Renal cortex interstitium (tissue), 11 donors: ENCODE measurements at regions not wholly inside any gene's neighbourhood (a gene's known extent, or its start where the extent isn't known, plus 50 kb on each side); places are given as distances from the start of the nearest gene placed in this dataset.
"Not testable (repeated sequence)": the region's sequence is repeated elsewhere in the genome, so short reads cannot be mapped to it uniquely, and the experiment has no call there.

Experiments
- DNase-seq, 11 donors: peaks; one replicate each; pipeline ENCODE4 v3.0.0-alpha.2; 2013; ENCODE audit warnings: low read depth in 9 of 11, low spot score in 4 of 11; ENCODE audit errors: extremely low read depth in 1 of 11

DNA sequence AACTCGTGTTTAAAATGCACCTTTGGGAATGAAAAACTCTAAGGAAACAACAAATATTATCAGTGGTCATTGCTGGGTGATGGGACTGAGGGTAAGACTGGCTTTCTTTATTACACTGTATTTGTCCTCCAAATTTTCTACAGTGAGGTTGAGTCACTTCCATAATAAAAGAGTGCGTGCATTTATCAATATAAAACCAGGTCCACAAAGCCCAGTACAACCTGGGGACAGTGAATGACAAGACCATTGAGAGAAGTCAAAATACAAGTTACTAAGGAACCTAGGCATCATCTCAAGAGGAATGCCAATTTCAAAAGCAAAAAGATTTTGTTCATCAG lies 76.4 kb downstream of the MAGED4 start:
- no peak for DNase-seq

DNA sequence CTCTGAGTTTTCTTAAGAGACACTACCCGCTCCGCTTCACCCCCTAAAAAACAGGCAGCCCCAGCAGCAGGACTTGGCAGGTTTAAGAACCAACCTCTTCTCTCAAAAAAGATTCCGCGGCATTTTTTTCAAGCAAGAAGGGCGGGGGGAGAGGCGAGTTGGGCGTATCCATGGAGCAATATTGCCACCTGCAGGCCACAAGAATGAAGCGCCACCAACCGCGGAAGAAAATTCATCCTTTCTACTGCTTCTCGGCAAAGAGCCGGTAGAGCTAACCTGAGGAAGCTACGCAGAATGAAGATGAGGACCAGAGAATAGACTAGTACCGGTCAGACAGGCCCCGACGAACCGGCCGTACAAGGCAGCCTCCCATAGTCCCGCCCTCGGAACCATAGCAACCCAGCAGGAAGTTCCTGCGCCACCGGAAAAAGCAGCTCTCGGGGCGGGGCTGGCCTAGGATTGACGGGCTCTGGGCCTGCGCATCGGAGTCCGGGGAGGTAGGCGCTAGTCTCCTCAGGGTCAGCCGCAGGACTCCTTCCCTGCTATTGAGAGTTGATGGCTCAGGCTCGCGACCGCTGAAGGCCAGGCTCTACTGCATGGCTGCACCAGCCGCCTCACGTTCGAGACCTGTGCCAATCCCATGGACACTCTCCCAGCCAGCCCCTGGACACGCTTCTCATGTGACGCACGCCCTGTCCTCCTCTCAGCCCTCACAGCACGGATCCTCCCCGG lies 76.9 kb downstream of the MAGED4 start:
- peak; percentile 60 to 91 (median 84) for DNase-seq

DNA sequence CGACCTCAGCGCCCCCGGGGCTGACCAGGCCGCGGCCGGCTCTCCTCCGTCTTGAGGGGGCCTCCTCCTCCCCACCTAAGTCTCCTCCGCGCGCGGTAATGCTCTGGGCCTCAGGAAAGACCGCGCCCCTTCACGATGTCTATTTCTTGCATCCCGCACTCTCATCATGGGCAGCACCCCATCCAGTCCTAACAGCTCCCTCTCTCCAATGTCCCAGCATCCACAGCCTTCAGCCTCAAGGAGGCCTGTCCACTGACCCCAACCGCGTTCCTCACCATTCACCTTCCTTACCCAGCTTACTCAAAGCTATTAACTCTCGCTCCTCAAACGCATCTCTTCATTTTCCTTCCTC lies 77.5 kb downstream of the MAGED4 start:
- no peak for DNase-seq

DNA sequence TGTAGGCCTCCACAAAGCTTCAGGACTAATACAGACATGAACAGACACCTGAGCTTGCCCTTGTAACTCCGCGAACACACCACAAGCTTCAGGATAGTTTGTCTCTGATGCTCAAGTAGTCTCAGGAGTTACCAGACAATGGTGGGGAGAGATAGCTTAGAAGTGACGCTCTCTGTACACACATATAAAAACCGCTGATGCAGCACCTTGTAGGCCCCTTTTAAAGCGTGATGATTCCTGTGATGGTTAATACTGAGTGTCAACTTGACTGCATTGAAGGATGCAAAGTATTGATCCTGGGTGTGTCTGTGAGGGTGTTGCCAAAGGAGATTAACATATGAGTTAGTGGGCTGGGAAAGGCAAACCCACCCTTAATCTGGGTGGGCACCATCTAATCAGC lies 78.7 kb downstream of the MAGED4 start:
- no peak for DNase-seq

DNA sequence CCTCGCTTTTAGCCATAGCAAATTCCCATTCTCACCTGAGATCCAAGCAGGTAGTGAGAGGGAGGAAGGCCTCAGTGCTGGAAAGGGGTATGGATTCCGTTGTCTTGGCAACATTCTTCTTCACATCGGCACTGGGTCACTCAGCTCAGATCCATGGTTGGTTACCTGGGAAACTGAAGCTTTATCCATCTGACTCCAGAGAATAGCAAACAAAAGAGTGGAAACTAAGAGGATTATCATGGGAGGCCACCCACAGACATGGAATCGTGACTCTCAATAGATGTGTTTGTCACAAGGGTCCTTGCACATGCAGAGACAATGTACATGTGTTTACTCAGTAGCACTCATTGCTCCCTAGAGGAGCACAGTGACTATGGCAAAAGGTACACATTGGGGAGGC lies 81.0 kb downstream of the MAGED4 start:
- DNase-seq, result no peak

DNA sequence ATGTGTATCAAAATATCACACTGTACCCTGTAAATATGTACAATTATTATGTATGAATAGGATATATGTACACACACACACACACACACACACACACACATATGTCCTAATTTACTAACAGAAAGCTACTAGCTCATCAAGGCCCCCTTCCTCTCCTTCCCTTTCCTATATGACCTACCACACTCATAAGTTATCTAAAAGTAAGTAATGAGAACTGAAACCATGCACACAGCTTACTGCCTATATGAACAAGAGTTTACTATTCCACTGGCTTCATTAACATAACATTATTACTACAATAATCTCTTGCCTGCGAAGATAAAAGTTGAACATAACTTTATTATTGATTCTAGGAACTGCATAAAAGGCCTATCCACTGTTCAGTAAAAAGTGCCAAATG lies 83.8 kb downstream of the MAGED4 start:
- not testable (repeated sequence) for DNase-seq

DNA sequence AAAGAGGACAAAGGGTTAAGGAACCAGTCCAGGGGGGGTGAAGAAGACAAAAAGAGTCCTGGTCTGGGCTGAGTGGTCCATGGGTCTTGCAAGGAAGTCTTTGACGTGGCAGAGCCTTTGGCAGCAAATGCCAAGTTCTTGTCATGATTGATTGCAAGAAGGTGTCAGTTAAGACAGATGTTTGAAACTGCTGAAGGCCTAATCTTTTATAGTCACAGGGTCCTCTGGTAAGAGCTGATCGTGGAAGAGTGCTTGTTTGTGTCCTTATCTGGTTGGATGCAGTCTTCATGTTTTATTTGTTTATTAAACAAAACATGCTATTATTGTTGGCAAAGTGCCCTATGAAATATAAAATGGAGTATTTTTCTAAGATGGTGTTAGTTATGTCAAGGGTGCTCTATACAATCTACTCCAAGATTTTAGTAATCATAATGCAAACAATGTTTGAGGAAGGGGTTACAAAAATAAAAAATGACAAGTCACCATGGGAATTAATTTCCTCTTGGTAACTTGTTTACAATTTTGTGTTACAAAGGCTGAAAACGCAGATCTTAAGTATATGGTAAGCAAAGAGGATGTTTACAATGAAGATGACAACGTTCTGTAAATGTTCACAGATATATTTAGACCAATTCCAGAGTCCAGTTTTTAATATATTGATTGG lies 85.9 kb downstream of the MAGED4 start:
- DNase-seq, result no peak

DNA sequence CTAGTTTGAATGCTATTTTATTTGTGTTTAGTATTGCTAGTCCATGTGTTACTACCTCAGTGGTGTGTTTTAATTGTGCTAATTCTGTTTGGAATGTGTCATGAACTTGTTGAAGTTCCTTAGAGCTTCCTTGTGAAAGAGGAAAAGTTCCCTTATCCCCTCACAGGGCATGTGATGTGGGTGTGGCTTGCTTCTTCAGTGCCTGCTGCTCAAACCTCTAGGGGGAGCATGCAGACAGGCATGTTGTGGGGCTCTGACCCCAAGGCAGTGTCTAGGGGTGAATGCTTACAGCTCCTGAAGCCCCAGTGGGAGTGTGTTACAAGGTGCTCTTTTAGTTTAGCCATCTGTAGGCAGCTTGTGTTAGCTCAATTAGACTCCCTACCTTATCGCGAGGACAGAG lies 86.5 kb downstream of the MAGED4 start:
- no peak for DNase-seq

DNA sequence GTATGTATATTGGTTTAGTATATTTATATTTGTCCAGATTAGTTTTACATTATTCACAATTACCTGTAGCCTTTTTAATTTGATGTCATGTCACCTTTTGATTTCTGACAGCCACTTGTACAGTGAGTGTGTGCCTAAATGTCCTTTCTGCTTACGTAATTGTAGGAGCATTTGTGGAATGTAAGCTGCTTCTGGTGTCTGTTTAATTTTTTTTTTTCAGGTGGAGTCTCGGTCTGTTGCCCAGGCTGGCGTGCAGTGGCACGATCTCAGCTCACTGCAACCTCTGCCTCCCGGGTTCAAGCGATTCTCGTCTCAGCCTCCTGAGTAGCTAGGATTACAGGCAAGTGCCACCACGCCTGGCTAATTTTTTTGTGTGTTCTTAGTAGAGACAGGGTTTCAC lies 91.2 kb upstream of the XAGE2 start:
- DNase-seq, result peak in 1 of 11 donors; percentile 12

DNA sequence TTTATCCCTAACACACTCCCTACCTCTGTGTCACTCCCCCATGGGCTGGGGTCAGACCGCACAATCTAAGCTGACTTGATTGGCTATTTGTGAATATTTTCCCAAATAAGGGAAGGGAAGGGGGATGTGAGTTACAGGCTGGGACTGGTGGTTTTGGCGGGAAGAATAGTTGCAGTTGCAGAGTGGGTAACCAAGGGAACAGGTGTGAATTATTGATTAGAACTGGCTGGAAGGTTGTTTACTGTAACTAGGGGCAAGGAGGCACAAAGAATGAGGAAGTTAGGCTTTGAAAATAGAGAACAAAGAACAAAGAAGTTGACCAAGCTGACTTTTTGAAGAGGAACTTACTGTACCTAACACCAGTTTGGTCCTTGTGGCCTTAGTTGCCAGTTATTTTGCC lies 88.0 kb upstream of the XAGE2 start:
- DNase-seq, result no peak

DNA sequence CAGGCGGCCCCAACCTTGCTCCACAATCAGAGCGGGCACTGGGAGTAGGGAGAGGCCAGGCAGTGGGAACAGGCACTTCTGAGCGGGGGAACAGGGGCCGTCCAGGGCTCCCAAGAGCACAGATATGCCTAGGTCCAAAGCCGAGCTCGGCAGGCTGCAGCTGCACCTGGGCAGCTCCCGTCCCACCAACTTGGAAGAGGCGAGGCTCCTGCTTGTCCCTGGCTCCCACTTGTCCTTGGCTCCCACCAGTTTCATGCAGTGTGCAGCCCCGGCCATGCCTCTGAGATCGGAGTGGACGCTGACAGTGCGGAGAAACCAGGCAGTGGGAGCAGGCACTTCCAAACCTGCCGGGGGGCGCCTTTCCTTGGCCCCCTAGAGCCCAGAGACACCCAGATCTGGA lies 84.0 kb upstream of the XAGE2 start:
- no peak for DNase-seq

DNA sequence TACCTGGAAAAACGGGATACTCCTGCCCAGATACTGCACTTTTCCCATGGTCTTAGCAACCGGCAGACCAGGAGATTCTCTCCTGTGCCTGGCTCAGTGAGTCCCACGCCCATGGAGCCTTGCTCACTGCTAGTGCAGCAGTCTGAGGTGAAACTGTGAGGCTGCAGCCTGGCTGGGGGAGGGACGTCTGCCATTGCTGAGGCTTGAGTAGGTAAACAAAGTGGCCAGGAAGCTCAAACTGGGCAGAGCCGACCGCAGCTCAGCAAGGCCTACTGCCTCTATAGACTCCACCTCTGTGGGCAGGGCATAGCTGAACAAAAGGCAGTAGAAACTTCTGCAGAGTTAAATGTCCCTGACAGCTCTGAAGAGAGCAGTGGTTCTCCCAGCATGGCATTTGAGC lies 69.9 kb upstream of the XAGE2 start:
- DNase-seq, result not testable (repeated sequence)

DNA sequence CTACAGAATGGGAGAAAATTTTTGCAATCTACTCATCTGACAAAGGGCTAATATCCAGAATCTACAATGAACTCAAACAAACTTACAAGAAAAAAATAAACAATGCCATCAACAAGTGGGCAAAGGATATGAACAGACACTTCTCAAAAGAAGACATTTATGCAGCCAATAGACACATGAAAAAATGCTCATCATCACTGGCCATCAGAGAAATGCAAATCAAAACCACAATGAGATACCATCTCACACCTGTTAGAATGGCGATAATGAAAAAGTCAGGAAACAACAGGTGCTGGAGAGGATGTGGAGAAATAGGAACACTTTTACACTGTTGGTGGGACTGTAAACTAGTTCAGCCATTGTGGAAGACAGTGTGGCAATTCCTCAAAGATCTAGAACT lies 60.3 kb upstream of the XAGE2 start:
- not testable (repeated sequence) for DNase-seq
